ENCODE measurements at regions not wholly inside any gene's neighbourhood (a gene's known extent, or its start where the extent isn't known, plus 50 kb on each side); places are given as distances from the start of the nearest gene placed in this dataset.

DNA sequence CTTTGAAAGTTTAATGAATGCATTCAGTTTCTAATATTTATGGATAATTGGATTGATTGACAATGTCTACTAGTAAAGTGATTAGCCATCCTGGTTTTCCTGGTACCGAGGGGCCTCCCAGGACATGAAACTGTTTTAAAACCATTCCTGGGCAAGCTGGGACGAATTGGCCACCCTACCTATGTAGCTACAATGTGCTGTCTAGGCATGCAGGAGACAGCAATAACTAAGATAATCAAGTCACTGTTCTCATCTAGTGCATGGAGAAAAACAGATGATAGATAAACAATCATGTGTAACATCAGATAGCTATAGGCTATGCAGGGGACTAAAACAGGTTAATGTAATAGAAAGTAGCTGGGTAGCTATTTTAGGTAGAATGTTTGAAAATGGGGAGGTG is 67.1 kb downstream of the PMAIP1 start (continued):
- TF ChIP-seq, protein P1, sequence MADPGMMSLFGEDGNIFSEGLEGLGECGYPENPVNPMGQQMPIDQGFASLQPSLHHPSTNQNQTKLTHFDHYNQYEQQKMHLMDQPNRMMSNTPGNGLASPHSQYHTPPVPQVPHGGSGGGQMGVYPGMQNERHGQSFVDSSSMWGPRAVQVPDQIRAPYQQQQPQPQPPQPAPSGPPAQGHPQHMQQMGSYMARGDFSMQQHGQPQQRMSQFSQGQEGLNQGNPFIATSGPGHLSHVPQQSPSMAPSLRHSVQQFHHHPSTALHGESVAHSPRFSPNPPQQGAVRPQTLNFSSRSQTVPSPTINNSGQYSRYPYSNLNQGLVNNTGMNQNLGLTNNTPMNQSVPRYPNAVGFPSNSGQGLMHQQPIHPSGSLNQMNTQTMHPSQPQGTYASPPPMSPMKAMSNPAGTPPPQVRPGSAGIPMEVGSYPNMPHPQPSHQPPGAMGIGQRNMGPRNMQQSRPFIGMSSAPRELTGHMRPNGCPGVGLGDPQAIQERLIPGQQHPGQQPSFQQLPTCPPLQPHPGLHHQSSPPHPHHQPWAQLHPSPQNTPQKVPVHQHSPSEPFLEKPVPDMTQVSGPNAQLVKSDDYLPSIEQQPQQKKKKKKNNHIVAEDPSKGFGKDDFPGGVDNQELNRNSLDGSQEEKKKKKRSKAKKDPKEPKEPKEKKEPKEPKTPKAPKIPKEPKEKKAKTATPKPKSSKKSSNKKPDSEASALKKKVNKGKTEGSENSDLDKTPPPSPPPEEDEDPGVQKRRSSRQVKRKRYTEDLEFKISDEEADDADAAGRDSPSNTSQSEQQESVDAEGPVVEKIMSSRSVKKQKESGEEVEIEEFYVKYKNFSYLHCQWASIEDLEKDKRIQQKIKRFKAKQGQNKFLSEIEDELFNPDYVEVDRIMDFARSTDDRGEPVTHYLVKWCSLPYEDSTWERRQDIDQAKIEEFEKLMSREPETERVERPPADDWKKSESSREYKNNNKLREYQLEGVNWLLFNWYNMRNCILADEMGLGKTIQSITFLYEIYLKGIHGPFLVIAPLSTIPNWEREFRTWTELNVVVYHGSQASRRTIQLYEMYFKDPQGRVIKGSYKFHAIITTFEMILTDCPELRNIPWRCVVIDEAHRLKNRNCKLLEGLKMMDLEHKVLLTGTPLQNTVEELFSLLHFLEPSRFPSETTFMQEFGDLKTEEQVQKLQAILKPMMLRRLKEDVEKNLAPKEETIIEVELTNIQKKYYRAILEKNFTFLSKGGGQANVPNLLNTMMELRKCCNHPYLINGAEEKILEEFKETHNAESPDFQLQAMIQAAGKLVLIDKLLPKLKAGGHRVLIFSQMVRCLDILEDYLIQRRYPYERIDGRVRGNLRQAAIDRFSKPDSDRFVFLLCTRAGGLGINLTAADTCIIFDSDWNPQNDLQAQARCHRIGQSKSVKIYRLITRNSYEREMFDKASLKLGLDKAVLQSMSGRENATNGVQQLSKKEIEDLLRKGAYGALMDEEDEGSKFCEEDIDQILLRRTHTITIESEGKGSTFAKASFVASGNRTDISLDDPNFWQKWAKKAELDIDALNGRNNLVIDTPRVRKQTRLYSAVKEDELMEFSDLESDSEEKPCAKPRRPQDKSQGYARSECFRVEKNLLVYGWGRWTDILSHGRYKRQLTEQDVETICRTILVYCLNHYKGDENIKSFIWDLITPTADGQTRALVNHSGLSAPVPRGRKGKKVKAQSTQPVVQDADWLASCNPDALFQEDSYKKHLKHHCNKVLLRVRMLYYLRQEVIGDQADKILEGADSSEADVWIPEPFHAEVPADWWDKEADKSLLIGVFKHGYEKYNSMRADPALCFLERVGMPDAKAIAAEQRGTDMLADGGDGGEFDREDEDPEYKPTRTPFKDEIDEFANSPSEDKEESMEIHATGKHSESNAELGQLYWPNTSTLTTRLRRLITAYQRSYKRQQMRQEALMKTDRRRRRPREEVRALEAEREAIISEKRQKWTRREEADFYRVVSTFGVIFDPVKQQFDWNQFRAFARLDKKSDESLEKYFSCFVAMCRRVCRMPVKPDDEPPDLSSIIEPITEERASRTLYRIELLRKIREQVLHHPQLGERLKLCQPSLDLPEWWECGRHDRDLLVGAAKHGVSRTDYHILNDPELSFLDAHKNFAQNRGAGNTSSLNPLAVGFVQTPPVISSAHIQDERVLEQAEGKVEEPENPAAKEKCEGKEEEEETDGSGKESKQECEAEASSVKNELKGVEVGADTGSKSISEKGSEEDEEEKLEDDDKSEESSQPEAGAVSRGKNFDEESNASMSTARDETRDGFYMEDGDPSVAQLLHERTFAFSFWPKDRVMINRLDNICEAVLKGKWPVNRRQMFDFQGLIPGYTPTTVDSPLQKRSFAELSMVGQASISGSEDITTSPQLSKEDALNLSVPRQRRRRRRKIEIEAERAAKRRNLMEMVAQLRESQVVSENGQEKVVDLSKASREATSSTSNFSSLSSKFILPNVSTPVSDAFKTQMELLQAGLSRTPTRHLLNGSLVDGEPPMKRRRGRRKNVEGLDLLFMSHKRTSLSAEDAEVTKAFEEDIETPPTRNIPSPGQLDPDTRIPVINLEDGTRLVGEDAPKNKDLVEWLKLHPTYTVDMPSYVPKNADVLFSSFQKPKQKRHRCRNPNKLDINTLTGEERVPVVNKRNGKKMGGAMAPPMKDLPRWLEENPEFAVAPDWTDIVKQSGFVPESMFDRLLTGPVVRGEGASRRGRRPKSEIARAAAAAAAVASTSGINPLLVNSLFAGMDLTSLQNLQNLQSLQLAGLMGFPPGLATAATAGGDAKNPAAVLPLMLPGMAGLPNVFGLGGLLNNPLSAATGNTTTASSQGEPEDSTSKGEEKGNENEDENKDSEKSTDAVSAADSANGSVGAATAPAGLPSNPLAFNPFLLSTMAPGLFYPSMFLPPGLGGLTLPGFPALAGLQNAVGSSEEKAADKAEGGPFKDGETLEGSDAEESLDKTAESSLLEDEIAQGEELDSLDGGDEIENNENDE (IDR thresholded peaks at IDR 0.05; ENCODE audit: insufficient replicate concordance, low read length), result no peak
- TF ChIP-seq HDAC6 (IDR thresholded peaks at IDR 0.05; ENCODE audit: low read depth, low read length), result no peak
- TF ChIP-seq FOSL1 (IDR thresholded peaks at IDR 0.05; ENCODE audit: insufficient read depth, low read depth, low read length), result no peak
- no peak for TF ChIP-seq YY1 (IDR thresholded peaks at IDR 0.05; ENCODE audit: low read depth, low read length)
- no peak for TF ChIP-seq TAF7 (optimal IDR thresholded peaks at IDR 0.05; ENCODE audit: borderline replicate concordance, low read depth, low read length)
- no peak for TF ChIP-seq JUND (IDR thresholded peaks at IDR 0.05; ENCODE audit: low read length)
- TF ChIP-seq HDAC2 (IDR thresholded peaks at IDR 0.05; ENCODE audit: borderline replicate concordance in 1 of 2, low read depth in 2 of 2, low read length in 2 of 2), result no peak
- TF ChIP-seq CHD2 (IDR thresholded peaks at IDR 0.05; ENCODE audit: low read length), result no peak
- TF ChIP-seq CTCF (IDR thresholded peaks at IDR 0.05; ENCODE audit: control extremely low read depth in 1 of 3, insufficient read depth in 1 of 3, low read depth in 1 of 3, low read length in 3 of 3), result no peak
- no peak for TF ChIP-seq JUN (IDR thresholded peaks at IDR 0.05; ENCODE audit: low read depth, low read length)

Data from H1 (cell line).